SH-SY5Y (cell line): ENCODE measurements at regions not wholly inside any gene's neighbourhood (a gene's known extent, or its start where the extent isn't known, plus 50 kb on each side); places are given as distances from the start of the nearest gene placed in this dataset.

Experiments used
- GATA2 ChIP-seq: IDR thresholded peaks from 2 replicates; pipeline ENCODE4 v1.6.1; 2011; ENCODE audit warnings: mild to moderate bottlenecking, low read depth, low read length
- GATA3 ChIP-seq: IDR thresholded peaks from 2 replicates; pipeline ENCODE4 v1.6.1; 2011; ENCODE audit warnings: low read depth, mild to moderate bottlenecking, low read length, moderate library complexity

DNA sequence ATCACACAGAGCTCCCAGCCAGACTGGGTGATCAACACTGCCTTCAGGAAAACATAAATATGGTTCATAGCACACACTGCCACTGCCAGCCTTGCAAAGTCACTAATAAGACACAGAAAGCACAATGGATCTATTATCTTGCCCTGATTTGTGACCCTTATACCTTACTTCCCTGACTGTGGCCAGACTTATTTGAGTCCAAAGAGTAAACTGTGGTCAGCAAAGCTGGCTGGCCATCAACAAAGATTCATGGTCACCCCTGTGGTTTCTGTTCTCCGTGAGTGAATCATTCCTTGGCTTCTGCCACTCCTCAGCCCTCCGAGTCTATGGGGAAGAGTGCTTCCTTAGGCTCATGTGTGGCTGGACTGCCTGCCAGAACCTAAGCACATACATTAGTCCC, 437.7 kb downstream of the RAP2B start:
- TF ChIP-seq GATA2 (no peak), GATA3 (no peak)
